CD4-positive, alpha-beta T cell treated with Interleukin-6 at 100 ng/mL for 8 hours (primary cell): ENCODE measurements at regions not wholly inside any gene's neighbourhood (a gene's known extent, or its start where the extent isn't known, plus 50 kb on each side); places are given as distances from the start of the nearest gene placed in this dataset.
"Not testable (repeated sequence)": the region's sequence is repeated elsewhere in the genome, so short reads cannot be mapped to it uniquely, and the experiment has no call there.

ENCODE experiments used
- DNase-seq: peaks from one replicate; pipeline ENCODE4 v3.0.0-alpha.2; 2020; ENCODE audit warnings: mixed read lengths, low spot score

DNA sequence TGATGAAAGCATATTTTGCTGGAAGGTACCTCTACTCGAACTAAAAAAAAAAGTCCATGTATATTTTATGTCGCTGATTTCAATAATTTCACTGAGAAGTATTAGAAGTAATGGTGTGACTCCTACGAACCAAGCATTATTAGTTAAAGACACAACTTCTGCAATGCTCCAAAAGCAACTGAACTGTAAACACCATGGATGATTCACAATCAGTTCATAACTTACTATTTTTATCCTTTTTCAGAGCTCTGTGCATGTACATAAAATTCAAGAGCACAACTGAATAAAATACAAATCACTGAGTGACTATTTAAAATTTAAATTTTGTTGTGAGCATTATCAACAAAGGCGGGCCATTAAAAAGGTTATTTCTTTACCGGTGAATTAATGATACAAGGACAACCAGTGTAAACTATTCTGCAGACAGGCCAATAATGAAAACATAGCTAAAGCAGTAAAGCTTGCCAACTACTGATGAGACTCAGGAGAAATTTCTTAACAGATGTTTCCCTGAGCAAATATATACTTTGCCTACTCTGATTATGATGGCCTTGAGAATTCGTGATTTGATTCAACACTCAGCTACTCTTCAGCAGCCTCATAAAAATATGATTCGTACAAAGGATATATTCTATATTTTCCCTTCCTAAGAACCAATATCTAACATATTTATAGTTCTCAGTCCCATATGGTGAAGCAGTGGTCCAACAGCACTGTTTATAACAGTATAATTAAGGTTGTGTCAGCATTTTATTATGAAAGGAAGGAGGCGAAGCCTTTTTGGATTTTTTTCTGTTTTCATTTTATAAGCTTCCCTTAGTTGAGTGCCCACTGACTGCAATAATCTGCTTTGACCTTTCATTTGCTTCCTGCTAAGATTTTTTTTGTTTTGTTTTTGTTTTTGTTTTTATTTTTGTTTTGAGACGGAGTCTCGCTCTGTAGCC lies 62.8 kb upstream of the NEIL3 start:
- DNase-seq: no peak

DNA sequence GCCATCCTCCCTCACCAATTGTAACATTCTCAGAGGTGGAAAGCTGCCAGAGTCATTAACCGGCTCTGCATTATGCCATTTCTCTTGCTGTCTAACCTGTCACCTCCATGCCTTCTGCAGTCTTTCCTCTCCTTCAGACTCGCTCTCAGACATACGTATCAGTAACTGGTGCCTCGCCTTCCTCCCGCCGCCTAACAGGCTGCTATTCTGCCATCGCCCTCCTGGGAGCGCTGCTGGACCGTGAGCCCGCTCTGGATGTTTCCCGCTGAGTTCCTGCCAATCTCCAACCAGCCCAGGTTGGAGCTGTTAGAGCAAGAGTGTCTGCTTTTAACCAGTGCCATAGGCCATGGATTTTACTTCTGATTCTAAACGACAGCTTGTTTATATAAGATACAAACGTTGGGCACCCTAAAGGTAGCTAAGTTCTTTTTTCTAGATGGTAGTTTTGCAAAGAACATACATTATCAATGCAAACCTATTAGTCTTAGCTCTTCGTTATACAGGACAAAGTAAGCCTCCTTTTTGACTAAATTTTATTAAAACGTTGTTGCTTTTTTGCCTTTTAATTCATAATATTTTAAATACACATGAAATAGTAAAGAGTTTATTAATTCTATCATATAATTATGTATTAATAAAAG lies 59.5 kb upstream of the NEIL3 start:
- DNase-seq: peak; percentile 51

DNA sequence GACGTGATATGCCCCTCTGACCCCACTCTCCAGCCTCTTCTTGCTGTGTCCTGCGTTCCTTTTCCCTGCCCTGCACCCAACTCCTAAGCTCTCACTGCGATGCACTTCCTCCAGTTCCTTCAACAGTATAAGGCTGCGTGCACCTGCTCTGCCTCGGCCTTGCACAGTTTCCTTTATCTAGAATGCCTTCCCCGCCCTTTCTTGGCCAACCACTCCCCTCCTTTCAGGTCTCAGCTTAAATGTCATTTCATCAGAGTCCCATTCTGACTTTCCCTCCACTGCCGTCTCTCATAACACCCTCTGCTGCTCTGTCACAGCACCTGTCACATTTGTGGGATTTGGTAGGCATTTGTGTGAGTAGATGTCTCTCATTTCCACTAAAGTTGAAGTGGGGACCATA lies 58.4 kb upstream of the NEIL3 start:
- DNase-seq: peak; percentile 4

DNA sequence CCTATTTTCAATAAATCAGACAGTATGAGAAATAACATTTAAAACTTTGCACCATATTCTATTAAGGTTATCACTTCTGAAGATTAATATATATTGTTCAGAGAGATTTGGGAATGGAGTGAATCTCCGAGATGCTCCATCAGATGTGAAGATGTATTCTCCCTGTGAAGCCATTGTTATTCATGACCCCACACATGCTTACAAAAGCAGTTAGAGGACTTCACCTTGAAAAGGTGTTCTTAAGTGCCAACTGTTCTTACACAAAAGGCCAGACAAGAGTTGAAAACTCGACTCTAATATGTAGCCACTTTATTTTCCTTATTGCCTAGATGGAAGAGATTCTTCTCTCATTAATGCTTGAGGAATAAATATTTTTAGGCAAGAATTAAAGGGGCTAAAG lies 54.3 kb upstream of the NEIL3 start:
- DNase-seq: no peak

DNA sequence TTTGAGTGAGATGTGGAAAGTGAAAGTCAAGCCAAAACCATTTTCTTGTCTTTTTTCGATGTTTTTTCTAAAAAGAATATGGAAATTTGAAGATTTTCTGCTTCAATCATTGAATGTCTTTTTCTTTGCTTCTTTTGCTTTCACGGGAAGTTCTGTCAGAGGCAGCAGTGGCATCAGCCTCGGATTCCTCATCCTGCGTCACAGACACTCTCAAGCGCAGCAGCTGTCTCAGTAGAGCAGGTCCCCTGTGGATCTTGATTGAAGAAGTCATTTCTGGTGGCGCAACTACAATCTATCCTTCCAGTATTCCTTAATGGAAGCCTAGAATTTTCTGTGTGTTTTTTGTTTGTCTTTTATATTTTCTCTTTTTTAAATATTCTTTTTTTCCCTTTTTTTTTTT lies 52.7 kb upstream of the NEIL3 start:
- no peak for DNase-seq

DNA sequence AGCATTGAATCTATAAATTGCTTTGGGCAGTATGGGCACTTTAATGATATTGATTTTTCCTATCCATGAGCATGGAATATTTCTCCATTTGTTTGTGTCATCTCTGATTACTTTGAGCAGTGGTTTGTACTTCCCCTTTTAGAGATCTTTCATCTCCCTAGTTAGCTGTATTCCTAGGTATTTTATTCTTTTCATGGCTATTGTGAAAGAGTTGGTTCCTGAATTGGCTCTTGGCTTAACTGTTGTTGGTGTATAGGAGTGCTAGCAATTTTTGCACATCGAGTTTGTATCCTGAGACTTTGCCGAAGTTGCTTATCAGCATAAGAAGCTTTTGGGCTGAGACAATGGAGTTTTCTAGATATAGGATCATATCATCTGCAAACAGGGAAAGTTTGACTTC lies 50.2 kb upstream of the NEIL3 start:
- DNase-seq: not testable (repeated sequence)
